Small intestine (tissue), 7 donors: ENCODE measurements at regions not wholly inside any gene's neighbourhood (a gene's known extent, or its start where the extent isn't known, plus 50 kb on each side); places are given as distances from the start of the nearest gene placed in this dataset.

Experiments used
- DNase-seq, 2 donors: peaks; one replicate each; pipeline versions ENCODE4 v3.0.0 to v3.0.0-alpha.2; 2013
- FAIRE-seq: peaks from 2 replicates; lab custom pipeline; 2012; peaks lifted over from hg19 to GRCh38; lab: Jason Lieb, UNC
- H3K27ac ChIP-seq, 3 donors: one replicate each; pipeline ENCODE4 v1.5.1; 2013; ENCODE audit warnings: low read length in 2 of 3, mild to moderate bottlenecking in 2 of 3, control low read depth in 1 of 3, inconsistent platforms in 1 of 3, low read depth in 1 of 3, moderate library complexity in 1 of 3
- H3K27me3 ChIP-seq, 3 donors: one replicate each; pipeline ENCODE4 v1.6.1; 2013; ENCODE audit warnings: low read length in 3 of 3, inconsistent platforms in 1 of 3; ENCODE audit not compliant: control insufficient read depth in 3 of 3, insufficient read depth in 3 of 3
- H3K36me3 ChIP-seq, 3 donors: one replicate each; pipeline ENCODE4 v1.6.1; 2013; ENCODE audit warnings: low read length in 3 of 3, inconsistent platforms in 1 of 3, low read depth in 1 of 3, mild to moderate bottlenecking in 1 of 3, moderate library complexity in 1 of 3; ENCODE audit not compliant: control insufficient read depth in 3 of 3, insufficient read depth in 2 of 3
- H3K4me1 ChIP-seq, 3 donors: one replicate each; pipeline ENCODE4 v1.6.1; 2013; ENCODE audit warnings: low read length in 2 of 3, inconsistent platforms in 1 of 3, low read depth in 1 of 3, mild to moderate bottlenecking in 1 of 3, moderate library complexity in 1 of 3; ENCODE audit not compliant: control insufficient read depth in 3 of 3, insufficient read depth in 2 of 3
- H3K4me3 ChIP-seq, 3 donors: one replicate each; pipeline ENCODE4 v1.5.1; 2013; ENCODE audit warnings: low read length in 3 of 3, control low read depth in 1 of 3, inconsistent platforms in 1 of 3, low read depth in 1 of 3, mild to moderate bottlenecking in 1 of 3, moderate library complexity in 1 of 3
- H3K9me3 ChIP-seq, 2 donors: one replicate each; pipeline ENCODE4 v1.6.1; 2013; ENCODE audit warnings: low read depth in 1 of 2, low read length in 1 of 2; ENCODE audit not compliant: control insufficient read depth in 2 of 2, insufficient read depth in 1 of 2
- WGBS, 3 donors: extraction: QIAGEN DNeasy Blood & Tissue Kit; methylation state at CpG; one replicate each; pipeline ENCODE4 v1.1.7; 2013; 5-methylcytosine and 5-hydroxymethylcytosine counted together
- donor health status: healthy with polysubstance abuse.
- donor health status: control.
- donor health status: control.
- donor health status: Bipolar disorder and iron deficiency.
- donor health status: healthy.

GRCh38 chr17:6334386-6334785 is 100.5 kb downstream of the AIPL1 start:
- Histone ChIP-seq H3K9me3 (no peaks in the 10 kb centered on the region), H3K4me1 (no peaks in the 10 kb centered on the region), H3K27me3 (peaks cover 0 to 2% (median 0%) of the 10 kb centered on the region in 3 donors), H3K4me3 (no peak overlapping the region), H3K27ac (no peak overlapping the region), H3K36me3 (no peaks in the 10 kb centered on the region)
- 70 to 80% (median 77%) methylated on average over 5 of the region's 5 CpGs for WGBS, 3 donors
- FAIRE-seq (no peak), DNase-seq (no peak)

GRCh38 chr17:6330936-6331335 is 104.0 kb downstream of the AIPL1 start:
- H3K4me1 ChIP-seq: no peaks in the 10 kb centered on the region
- 83 to 92% (median 85%) methylated on average over 2 of the region's 2 CpGs for WGBS, 3 donors
- FAIRE-seq (no peak), DNase-seq (no peak)
- peaks cover 0 to 2% (median 0%) of the 10 kb centered on the region in 3 donors for H3K27me3 ChIP-seq
- H3K27ac ChIP-seq: no peak overlapping the region
- no peaks in the 10 kb centered on the region for H3K36me3 ChIP-seq
- H3K9me3 ChIP-seq: no peaks in the 10 kb centered on the region
- H3K4me3 ChIP-seq: no peak overlapping the region

- H3K4me1 ChIP-seq: no peaks in the 10 kb centered on the region
- no peaks in the 10 kb centered on the region for H3K9me3 ChIP-seq
- DNase-seq (peak in 1 of 2 donors; percentile 8), FAIRE-seq (no peak)
- H3K36me3 ChIP-seq: no peaks in the 10 kb centered on the region
- H3K27me3 ChIP-seq: peaks cover 0 to under 1% (median 0%) of the 10 kb centered on the region in 3 donors
- no peak overlapping the region for H3K4me3 ChIP-seq
- H3K27ac ChIP-seq: no peak overlapping the region
- 69 to 81% (median 72%) methylated on average over 4 of the region's 4 CpGs for WGBS, 3 donors
Observed at GRCh38 chr17:6328279-6328678, 106.6 kb downstream of the AIPL1 start.

- DNase-seq (no peak), FAIRE-seq (no peak)
- H3K4me3 ChIP-seq: no peak overlapping the region
- H3K36me3 ChIP-seq: no peaks in the 10 kb centered on the region
- H3K4me1 ChIP-seq: no peaks in the 10 kb centered on the region
- 21 to 46% (median 38%) methylated on average over 6 of the region's 6 CpGs for WGBS, 3 donors
- no peak overlapping the region for H3K27ac ChIP-seq
- H3K9me3 ChIP-seq: no peaks in the 10 kb centered on the region
- no peaks in the 10 kb centered on the region for H3K27me3 ChIP-seq
Observed at GRCh38 chr17:6327007-6327406, 107.9 kb downstream of the AIPL1 start.

- FAIRE-seq: no peak
- Histone ChIP-seq H3K36me3 (no peaks in the 10 kb centered on the region), H3K27me3 (no peaks in the 10 kb centered on the region), H3K27ac (no peak overlapping the region), H3K9me3 (no peaks in the 10 kb centered on the region), H3K4me3 (no peak overlapping the region), H3K4me1 (no peaks in the 10 kb centered on the region)
- DNase-seq: no peak
- 70 to 85% (median 70%) methylated on average over 8 of the region's 8 CpGs for WGBS, 3 donors
Observed at GRCh38 chr17:6326483-6326882, 108.4 kb downstream of the AIPL1 start.

- Histone ChIP-seq H3K27me3 (no peaks in the 10 kb centered on the region), H3K4me3 (no peak overlapping the region), H3K4me1 (no peaks in the 10 kb centered on the region), H3K9me3 (no peaks in the 10 kb centered on the region), H3K36me3 (no peaks in the 10 kb centered on the region), H3K27ac (no peak overlapping the region)
- DNase-seq: no peak
- no peak for FAIRE-seq
- 75 to 79% (median 77%) methylated on average over 8 of the region's 8 CpGs for WGBS, 3 donors
Observed at GRCh38 chr17:6325741-6326140, 109.2 kb downstream of the AIPL1 start.

GRCh38 chr17:6325051-6325450 is 109.9 kb downstream of the AIPL1 start:
- H3K27me3 ChIP-seq: no peaks in the 10 kb centered on the region
- FAIRE-seq (no peak), DNase-seq (no peak)
- H3K4me1 ChIP-seq: no peaks in the 10 kb centered on the region
- H3K4me3 ChIP-seq: no peak overlapping the region
- no peak overlapping the region for H3K27ac ChIP-seq
- H3K36me3 ChIP-seq: no peaks in the 10 kb centered on the region
- no peaks in the 10 kb centered on the region for H3K9me3 ChIP-seq
- WGBS, 3 donors: 76 to 80% (median 79%) methylated on average over 6 of the region's 6 CpGs

GRCh38 chr17:6323626-6324356 is 111.1 kb downstream of the AIPL1 start:
- no peaks in the 10 kb centered on the region for H3K27me3 ChIP-seq
- no peak overlapping the region for H3K4me3 ChIP-seq
- no peaks in the 10 kb centered on the region for H3K36me3 ChIP-seq
- H3K4me1 ChIP-seq: no peaks in the 10 kb centered on the region
- 66 to 71% (median 69%) methylated on average over 17 of the region's 17 CpGs for WGBS, 3 donors
- no peak for FAIRE-seq
- H3K27ac ChIP-seq: no peak overlapping the region
- no peaks in the 10 kb centered on the region for H3K9me3 ChIP-seq
- DNase-seq: no peak

GRCh38 chr17:6322316-6322715 is 112.6 kb downstream of the AIPL1 start:
- 76 to 84% (median 80%) methylated on average over 4 of the region's 4 CpGs for WGBS, 3 donors
- H3K27ac ChIP-seq: no peak overlapping the region
- no peaks in the 10 kb centered on the region for H3K27me3 ChIP-seq
- H3K4me3 ChIP-seq: no peak overlapping the region
- H3K4me1 ChIP-seq: no peaks in the 10 kb centered on the region
- no peaks in the 10 kb centered on the region for H3K9me3 ChIP-seq
- FAIRE-seq (no peak), DNase-seq (no peak)
- H3K36me3 ChIP-seq: no peaks in the 10 kb centered on the region
